ENCODE measurements at regions not wholly inside any gene's neighbourhood (a gene's known extent, or its start where the extent isn't known, plus 50 kb on each side); places are given as distances from the start of the nearest gene placed in this dataset.

- Histone ChIP-seq H3K14ac (replicated peaks; ENCODE audit: low read depth, low read length) (no peak overlapping the region), H2AFZ (replicated peaks; ENCODE audit: low read length, poor library complexity) (no peak overlapping the region), H3K36me3 (ENCODE audit: control insufficient read depth, insufficient read depth, low read length) (no peaks in the 10 kb centered on the region), H3K9me1 (ENCODE audit: insufficient read depth, low read length) (no peaks in the 10 kb centered on the region), H3K56ac (ENCODE audit: extremely low read depth, insufficient read depth, low read length) (no peak overlapping the region), H3K27ac (ENCODE audit: insufficient read depth, low read length) (no peak overlapping the region), H2BK15ac (ENCODE audit: low read depth, low read length) (no peak overlapping the region), H3K4me3 (ENCODE audit: insufficient read depth, low read depth, low read length) (no peak overlapping the region), H2BK120ac (ENCODE audit: low read depth, low read length) (no peak overlapping the region), H4K5ac (ENCODE audit: low read depth, low read length) (no peak overlapping the region), H3K23ac (ENCODE audit: low read depth, low read length) (no peak overlapping the region), H3K18ac (ENCODE audit: low read depth, low read length) (no peak overlapping the region), H2BK20ac (ENCODE audit: low read depth, low read length) (no peak overlapping the region), H2BK5ac (ENCODE audit: low read depth, low read length, poor library complexity, severe bottlenecking) (no peak overlapping the region), H4K20me1 (ENCODE audit: insufficient read depth, low read length) (no peaks in the 10 kb centered on the region), H3K4me2 (ENCODE audit: low read depth, low read length) (no peak overlapping the region), H2AK9ac (replicated peaks; ENCODE audit: low read depth, low read length, poor library complexity) (no peak overlapping the region), H4K91ac (ENCODE audit: insufficient read depth, low read depth, low read length) (no peak overlapping the region), H3K27me3 (ENCODE audit: control insufficient read depth, insufficient read depth, low read length) (no peaks in the 10 kb centered on the region), H3K9ac (ENCODE audit: low read depth, low read length) (no peak overlapping the region), H3K79me1 (ENCODE audit: low read depth in 1 of 2, low read length in 2 of 2) (no peaks in the 10 kb centered on the region), H3K4ac (ENCODE audit: low read depth, low read length) (no peak overlapping the region), H4K8ac (ENCODE audit: low read depth in 2 of 2, low read length in 2 of 2) (no peak overlapping the region), H3K4me1 (ENCODE audit: control insufficient read depth, insufficient read depth, low read length) (no peaks in the 10 kb centered on the region), H2AK5ac (ENCODE audit: low read depth, low read length) (no peak overlapping the region), H3K9me3 (ENCODE audit: control insufficient read depth, insufficient read depth, low read length) (no peaks in the 10 kb centered on the region; the same call in 1 of the 2 replicates)
- DNase-seq (no peak), ATAC-seq (ENCODE audit: low read depth) (no peak)
- no CpG with 5 or more reads among the region's 3 CpGs for WGBS, 2 experiments (ENCODE audit: extremely low coverage in 2 of 2, insufficient read length in 1 of 2)
- intact Hi-C loops (cut with micrococcal nuclease): no loop called here
- POLR2A ChIA-PET (ENCODE audit: unreplicated experiment): no interaction called here
- no TSS peak for BruUV-seq (replicated peaks)
- TF ChIP-seq MAZ (IDR thresholded peaks at IDR 0.05; ENCODE audit: borderline replicate concordance, low read depth, low read length): no peak
- peak; percentile 42 for TF ChIP-seq CEBPB (IDR thresholded peaks at IDR 0.05; ENCODE audit: low read depth, low read length)
- dilution Hi-C loops (cut with HindIII; ENCODE audit: low sequenced_read_pairs, unreplicated experiment): no loop called here
- CTCF ChIA-PET: no interaction called here
- in situ Hi-C loops (cut with MboI; ENCODE audit: low sequenced_read_pairs): no loop called here
These were observed 645.1 kb downstream of the ADGRL2 start for GRCh38 chr1:82445827-82446226.
